Upper lobe of right lung (tissue), 1 donor: ENCODE measurements at regions not wholly inside any gene's neighbourhood (a gene's known extent, or its start where the extent isn't known, plus 50 kb on each side); places are given as distances from the start of the nearest gene placed in this dataset.

Source experiments
- ATAC-seq: fragments of 200-7000 bp; cut with Tn5 transposase; one replicate; pipeline ENCODE4 v1.9.1; 2020; ENCODE audit warnings: mild to moderate bottlenecking, moderate library complexity
- DNase-seq: peaks from one replicate; pipeline ENCODE4 v3.0.0-alpha.2; 2020
- H3K27ac ChIP-seq: fragments of 200-600 bp; one replicate; pipeline ENCODE4 v1.8.0; 2022
- H3K27me3 ChIP-seq: fragments of 200-600 bp; one replicate; pipeline ENCODE4 v1.8.0; 2022; ENCODE audit warnings: mild to moderate bottlenecking
- H3K36me3 ChIP-seq: fragments of 200-600 bp; one replicate; pipeline ENCODE4 v1.8.0; 2022
- H3K4me1 ChIP-seq: fragments of 200-600 bp; one replicate; pipeline ENCODE4 v1.8.0; 2022
- H3K4me3 ChIP-seq: fragments of 200-600 bp; one replicate; pipeline ENCODE4 v1.8.0; 2022; ENCODE audit warnings: mild to moderate bottlenecking
- H3K9me3 ChIP-seq: fragments of 200-600 bp; one replicate; pipeline ENCODE4 v1.8.0; 2022
- CTCF ChIP-seq: fragments of 200-600 bp; IDR thresholded peaks from one replicate; pipeline ENCODE4 v1.8.0; 2022; ENCODE audit warnings: antibody characterized with exemption
- intact Hi-C: fragments of 100-400 bp; cut with DNase I; formaldehyde crosslinking; loops from one replicate; pipeline ENCODE4 v1.11.0; 2022
- donor health status: DM: no; HTN: yes; CAD: no; lungs with severe emphysema.

DNA sequence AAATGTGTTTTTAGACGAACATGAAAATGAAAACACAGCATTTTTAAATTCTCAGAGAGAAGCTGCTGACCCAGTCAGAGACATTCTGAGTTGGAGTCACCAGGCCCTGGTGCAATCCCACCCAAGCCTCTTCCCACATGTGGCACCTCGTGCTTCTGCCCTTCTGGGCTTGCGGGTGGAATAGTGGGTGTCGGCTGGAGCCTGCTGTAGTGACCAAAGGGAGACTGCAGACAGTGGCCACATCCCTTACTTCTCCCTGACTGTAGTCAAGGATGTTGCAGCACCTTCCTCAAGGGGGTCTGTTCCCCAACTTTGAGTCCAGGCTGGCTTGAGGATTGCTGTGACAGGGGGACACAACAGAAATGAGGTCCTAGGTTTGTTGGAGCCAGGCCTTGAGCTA lies 104.4 kb upstream of the GLI2 start:
- H3K4me1 ChIP-seq = no peaks in the 10 kb centered on the region
- DNase-seq (peak; percentile 41), ATAC-seq (no peak)
- peak overlapping the region; percentile 58 for H3K27ac ChIP-seq
- no peaks in the 10 kb centered on the region for H3K36me3 ChIP-seq
- no peak overlapping the region for H3K4me3 ChIP-seq
- no peak for TF ChIP-seq CTCF
- no peaks in the 10 kb centered on the region for H3K9me3 ChIP-seq
- H3K27me3 ChIP-seq = no peaks in the 10 kb centered on the region
- intact Hi-C loops = no loop called here

- H3K4me1 ChIP-seq = no peaks in the 10 kb centered on the region
- H3K9me3 ChIP-seq = no peaks in the 10 kb centered on the region
- TF ChIP-seq CTCF = no peak
- no peaks in the 10 kb centered on the region for H3K27me3 ChIP-seq
- ATAC-seq (no peak), DNase-seq (peak; percentile 32)
- intact Hi-C loops = no loop called here
- H3K4me3 ChIP-seq = no peak overlapping the region
- H3K27ac ChIP-seq = no peak overlapping the region
- H3K36me3 ChIP-seq = no peaks in the 10 kb centered on the region
Measured at GRCh38 chr2:120631724-120632123, 103.9 kb upstream of the GLI2 start.

- ATAC-seq = no peak
- peak; percentile 58 for DNase-seq
Measured at GRCh38 chr2:120632796-120633646, 102.6 kb upstream of the GLI2 start.

GRCh38 chr2:120634533-120634932 lies 101.1 kb upstream of the GLI2 start:
- Histone ChIP-seq H3K27me3 (no peaks in the 10 kb centered on the region), H3K4me1 (no peaks in the 10 kb centered on the region), H3K4me3 (no peak overlapping the region), H3K9me3 (no peaks in the 10 kb centered on the region), H3K36me3 (no peaks in the 10 kb centered on the region), H3K27ac (no peak overlapping the region)
- ATAC-seq (no peak), DNase-seq (no peak)
- TF ChIP-seq CTCF = no peak
- intact Hi-C loops = no loop called here

More at GRCh38 chr2:120632796-120633646, 102.6 kb upstream of the GLI2 start:
- no peaks in the 10 kb centered on the region for H3K36me3 ChIP-seq
- intact Hi-C loops = no loop called here
- TF ChIP-seq CTCF = no peak
- no peak overlapping the region for H3K4me3 ChIP-seq
- H3K4me1 ChIP-seq = no peaks in the 10 kb centered on the region
- H3K9me3 ChIP-seq = no peaks in the 10 kb centered on the region
- no peaks in the 10 kb centered on the region for H3K27me3 ChIP-seq
- no peak overlapping the region for H3K27ac ChIP-seq

DNA sequence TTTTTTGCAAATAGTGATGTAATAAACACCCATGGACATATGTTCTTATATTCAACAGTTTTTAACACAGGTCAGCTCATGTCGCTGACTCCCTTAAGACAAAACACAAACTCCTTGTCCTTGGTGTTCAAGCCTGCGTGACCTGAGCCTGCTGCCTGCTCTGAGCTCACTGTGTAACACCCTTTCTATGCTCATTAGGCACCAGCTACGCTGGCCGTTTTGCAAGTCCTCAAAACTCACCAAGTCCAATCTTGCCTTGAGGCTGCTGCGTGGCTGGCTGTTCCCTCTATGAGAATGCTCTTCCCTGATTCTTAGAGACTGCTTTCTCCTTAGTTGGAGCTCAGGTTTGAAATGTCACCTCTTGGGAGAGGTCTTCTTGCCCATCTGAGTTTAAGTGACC lies 100.5 kb upstream of the GLI2 start:
- no peaks in the 10 kb centered on the region for H3K36me3 ChIP-seq
- no peak for ATAC-seq
- H3K27me3 ChIP-seq = no peaks in the 10 kb centered on the region
- intact Hi-C loops = no loop called here
- no peak for TF ChIP-seq CTCF
- no peak for DNase-seq
- no peaks in the 10 kb centered on the region for H3K9me3 ChIP-seq
- H3K4me3 ChIP-seq = no peak overlapping the region
- H3K4me1 ChIP-seq = no peaks in the 10 kb centered on the region
- H3K27ac ChIP-seq = no peak overlapping the region
